GM12878 (cell line): ENCODE measurements at regions not wholly inside any gene's neighbourhood (a gene's known extent, or its start where the extent isn't known, plus 50 kb on each side); places are given as distances from the start of the nearest gene placed in this dataset.

Experiments used
- BHLHE40 ChIP-seq, 2 experiments: fragments of 450-650 bp in 1 of 2; IDR thresholded peaks; 2 replicates each; pipeline ENCODE4 v1.6.1; 2011 to 2017; ENCODE audit warnings: low read depth in 2 of 2, borderline replicate concordance in 1 of 2, improper control_type of control experiment in 1 of 2, low read length in 1 of 2, mild to moderate bottlenecking in 1 of 2
- NFYB ChIP-seq: IDR thresholded peaks from 2 replicates; pipeline ENCODE4 v1.6.1; 2011; ENCODE audit warnings: low read depth, mild to moderate bottlenecking, low read length, improper control_type of control experiment, moderate library complexity; ENCODE audit not compliant: insufficient read depth
- POLR2A ChIP-seq: IDR thresholded peaks from 2 replicates; pipeline ENCODE4 v1.6.1; 2011; ENCODE audit warnings: low read depth, mild to moderate bottlenecking, low read length
- RAD21 ChIP-seq: IDR thresholded peaks from 2 replicates; pipeline ENCODE4 v1.6.1; 2011; ENCODE audit warnings: mild to moderate bottlenecking, low read depth, low read length, moderate library complexity; ENCODE audit not compliant: insufficient read depth
- RELA ChIP-seq: fragments of 450-650 bp; IDR thresholded peaks from 2 replicates; pipeline ENCODE4 v1.8.0; 2014; ENCODE audit warnings: borderline replicate concordance; ENCODE audit not compliant: partially characterized antibody
- SIN3A ChIP-seq: IDR thresholded peaks from 2 replicates; pipeline ENCODE4 v1.6.1; 2012; ENCODE audit warnings: low read depth, low read length, improper control_type of control experiment

GRCh38 chr1:36605942-36606640 is 123.4 kb upstream of the CSF3R start:
- TF ChIP-seq BHLHE40 (IDR thresholded peaks at IDR 0.05; ENCODE audit: borderline replicate concordance in 1 of 2, low read depth in 2 of 2, low read length in 1 of 2) (no peak), NFYB (no peak), POLR2A (no peak), RAD21 (no peak), SIN3A (no peak), RELA (no peak)
